ENCODE measurements at regions not wholly inside any gene's neighbourhood (a gene's known extent, or its start where the extent isn't known, plus 50 kb on each side); places are given as distances from the start of the nearest gene placed in this dataset.
A peak's percentile ranks its signal among the peaks of the same experiment; 100 is the strongest.

DNA sequence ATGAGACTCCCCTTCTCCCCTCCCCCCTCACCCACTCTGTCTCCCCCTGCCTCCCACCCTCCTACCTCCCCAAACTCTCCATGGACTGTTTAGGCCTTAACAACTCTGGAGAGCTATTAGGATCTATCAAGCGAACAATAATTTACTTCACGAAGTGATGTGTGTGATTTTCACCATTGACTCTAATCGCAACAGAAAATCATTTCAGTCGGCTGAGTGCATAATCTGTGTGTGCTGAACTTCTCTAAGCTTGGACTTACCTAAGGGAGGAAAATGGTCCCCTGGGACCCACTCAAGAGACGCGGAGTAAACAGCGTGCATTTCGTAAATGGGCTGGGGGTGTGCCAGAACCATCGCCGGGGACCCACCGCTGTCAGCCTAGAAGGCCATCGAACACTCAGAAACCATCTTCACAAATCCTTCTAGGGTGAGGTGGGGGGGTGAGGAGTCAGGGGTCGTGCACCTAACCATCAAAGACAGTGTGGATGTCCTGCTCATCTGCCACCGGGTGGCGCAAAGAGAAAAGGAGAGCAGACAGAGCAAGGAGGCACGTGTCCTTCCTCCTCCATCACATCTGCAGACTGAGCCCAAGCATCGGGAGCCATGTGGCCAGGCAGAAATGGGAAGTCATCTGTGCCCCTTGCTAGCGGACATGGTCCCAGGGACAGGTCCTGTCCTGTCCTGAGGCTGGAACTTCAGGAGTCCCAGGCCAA lies 62.1 kb upstream of the NUP50 start:
- H3K27me3 ChIP-seq, result no peaks in the 10 kb centered on the region
- no peak overlapping the region for H3K4me3 ChIP-seq
- H3K4me1 ChIP-seq (replicated peaks in 1 of 2), result no peaks in the 10 kb centered on the region
- intact Hi-C loops (cut with DNase I), result loop anchor here (5.0 to 10.0 kb wide), 2 partner anchors 161 to 333 kb away; no protein-coding TSS in a partner anchor
- TF ChIP-seq, protein P1, sequence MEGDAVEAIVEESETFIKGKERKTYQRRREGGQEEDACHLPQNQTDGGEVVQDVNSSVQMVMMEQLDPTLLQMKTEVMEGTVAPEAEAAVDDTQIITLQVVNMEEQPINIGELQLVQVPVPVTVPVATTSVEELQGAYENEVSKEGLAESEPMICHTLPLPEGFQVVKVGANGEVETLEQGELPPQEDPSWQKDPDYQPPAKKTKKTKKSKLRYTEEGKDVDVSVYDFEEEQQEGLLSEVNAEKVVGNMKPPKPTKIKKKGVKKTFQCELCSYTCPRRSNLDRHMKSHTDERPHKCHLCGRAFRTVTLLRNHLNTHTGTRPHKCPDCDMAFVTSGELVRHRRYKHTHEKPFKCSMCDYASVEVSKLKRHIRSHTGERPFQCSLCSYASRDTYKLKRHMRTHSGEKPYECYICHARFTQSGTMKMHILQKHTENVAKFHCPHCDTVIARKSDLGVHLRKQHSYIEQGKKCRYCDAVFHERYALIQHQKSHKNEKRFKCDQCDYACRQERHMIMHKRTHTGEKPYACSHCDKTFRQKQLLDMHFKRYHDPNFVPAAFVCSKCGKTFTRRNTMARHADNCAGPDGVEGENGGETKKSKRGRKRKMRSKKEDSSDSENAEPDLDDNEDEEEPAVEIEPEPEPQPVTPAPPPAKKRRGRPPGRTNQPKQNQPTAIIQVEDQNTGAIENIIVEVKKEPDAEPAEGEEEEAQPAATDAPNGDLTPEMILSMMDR (IDR thresholded peaks at IDR 0.05), result peak in 5 of 6 experiments; percentile 38 to 84 (median 76)
- no peak for TF ChIP-seq POLR2A (IDR thresholded peaks at IDR 0.05)
- no peaks in the 10 kb centered on the region for H3K36me3 ChIP-seq (replicated peaks in 1 of 2)
- 35 to 59% (median 39%) methylated on average over 16 to 18 of the region's 18 CpGs for WGBS, 4 donors
- H3K9me3 ChIP-seq (replicated peaks in 1 of 3), result no peaks in the 10 kb centered on the region
- DNase-seq, result peak; percentile 63 to 83 (median 77)
- H3K27ac ChIP-seq, result no peak overlapping the region

DNA sequence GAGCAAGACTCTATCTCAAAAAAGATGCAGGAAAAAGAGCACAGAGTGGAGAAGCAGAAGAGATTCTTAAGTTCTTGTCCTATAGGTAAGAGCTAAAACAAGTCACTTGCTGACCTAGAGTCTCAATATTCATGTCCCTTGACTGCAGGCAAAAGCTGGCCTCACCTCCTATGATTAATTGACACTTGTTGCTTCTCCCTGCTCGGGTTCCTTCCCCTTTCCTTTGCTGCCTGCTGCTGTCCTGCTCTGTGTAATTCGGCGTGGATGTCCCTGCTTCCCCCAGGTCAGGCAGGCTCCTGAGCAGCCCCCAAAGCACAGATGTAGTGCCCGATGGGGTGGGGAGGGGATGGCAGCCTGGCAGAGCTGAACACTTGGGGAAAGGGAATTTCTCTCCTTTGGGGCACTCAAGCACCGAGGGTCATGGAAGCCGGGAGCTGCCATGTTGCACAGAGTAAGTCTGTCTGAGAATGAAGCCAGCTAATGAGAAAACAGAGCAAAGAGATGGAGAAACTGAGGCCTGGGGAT lies 60.8 kb upstream of the NUP50 start:
- Histone ChIP-seq H3K27ac (no peak overlapping the region), H3K27me3 (no peaks in the 10 kb centered on the region), H3K4me1 (replicated peaks in 1 of 2) (no peaks in the 10 kb centered on the region), H3K9me3 (replicated peaks in 1 of 3) (no peaks in the 10 kb centered on the region), H3K4me3 (no peak overlapping the region), H3K36me3 (replicated peaks in 1 of 2) (no peaks in the 10 kb centered on the region)
- 49 to 68% (median 60%) methylated on average over 6 of the region's 6 CpGs for WGBS, 4 donors
- intact Hi-C loops (cut with DNase I), result loop anchor here (5.0 to 10.0 kb wide), 2 partner anchors 159 to 332 kb away; no protein-coding TSS in a partner anchor
- DNase-seq, result no peak
- TF ChIP-seq, protein P1 (IDR thresholded peaks at IDR 0.05), result no peak

GRCh38 chr22:45103756-45104155 lies 60.0 kb upstream of the NUP50 start:
- no peak overlapping the region for H3K4me3 ChIP-seq
- TF ChIP-seq POLR2A (IDR thresholded peaks at IDR 0.05), result no peak
- TF ChIP-seq, protein P1 (IDR thresholded peaks at IDR 0.05), result no peak
- H3K27ac ChIP-seq, result no peak overlapping the region
- H3K36me3 ChIP-seq (replicated peaks in 1 of 2), result no peaks in the 10 kb centered on the region
- H3K27me3 ChIP-seq, result no peaks in the 10 kb centered on the region
- H3K4me1 ChIP-seq (replicated peaks in 1 of 2), result no peaks in the 10 kb centered on the region
- 79 to 84% (median 81%) methylated on average over 8 to 10 of the region's 10 CpGs for WGBS, 4 donors
- H3K9me3 ChIP-seq (replicated peaks in 1 of 3), result no peaks in the 10 kb centered on the region
- intact Hi-C loops (cut with DNase I), result loop anchor here (5.0 to 10.0 kb wide), 2 partner anchors 159 to 331 kb away; no protein-coding TSS in a partner anchor
- no peak for DNase-seq

- no peaks in the 10 kb centered on the region for H3K27me3 ChIP-seq
- no peak overlapping the region for H3K27ac ChIP-seq
- 86 to 95% (median 91%) methylated on average over 7 to 10 of the region's 10 CpGs for WGBS, 4 donors
- no peak overlapping the region for H3K4me3 ChIP-seq
- H3K9me3 ChIP-seq (replicated peaks in 1 of 3), result no peaks in the 10 kb centered on the region
- no peaks in the 10 kb centered on the region for H3K4me1 ChIP-seq (replicated peaks in 1 of 2)
- intact Hi-C loops (cut with DNase I), result loop anchor here (5.0 to 10.0 kb wide), 2 partner anchors 158 to 330 kb away; no protein-coding TSS in a partner anchor
- no peak for TF ChIP-seq POLR2A (IDR thresholded peaks at IDR 0.05)
- TF ChIP-seq, protein P1 (IDR thresholded peaks at IDR 0.05), result no peak
- no peaks in the 10 kb centered on the region for H3K36me3 ChIP-seq (replicated peaks in 1 of 2)
- DNase-seq, result no peak
Measured at GRCh38 chr22:45104313-45104712, 59.4 kb upstream of the NUP50 start.
